Glomerular endothelial cell (primary cell): ENCODE measurements at regions not wholly inside any gene's neighbourhood (a gene's known extent, or its start where the extent isn't known, plus 50 kb on each side); places are given as distances from the start of the nearest gene placed in this dataset.

Source experiments
- DNase-seq: peaks from one replicate; pipeline ENCODE4 v3.0.0-alpha.2; 2011; ENCODE audit warnings: low read depth, low spot score; ENCODE audit errors: extremely low read depth

- no peak for DNase-seq
These were observed 392.8 kb upstream of the MEIS1 start for GRCh38 chr2:66041902-66042657.

DNA sequence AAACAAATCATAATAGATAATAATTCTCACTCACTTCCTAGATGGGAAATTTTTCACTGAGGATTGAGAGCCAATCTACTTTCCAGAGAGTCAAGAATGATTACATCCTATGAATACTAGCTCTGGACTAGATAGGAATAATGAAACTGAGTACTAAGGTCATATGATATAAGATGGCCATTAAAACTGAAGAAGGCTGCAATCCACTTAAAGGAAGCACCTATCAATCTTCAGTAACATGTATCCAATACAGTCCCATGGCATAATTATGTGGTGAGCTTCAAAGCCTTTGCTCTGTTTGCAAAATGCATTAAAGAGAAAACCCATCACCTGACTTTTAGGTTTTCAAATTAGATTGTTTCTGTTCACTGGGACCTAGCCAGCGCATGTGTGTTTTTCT lies 398.0 kb upstream of the MEIS1 start:
- no peak for DNase-seq

DNA sequence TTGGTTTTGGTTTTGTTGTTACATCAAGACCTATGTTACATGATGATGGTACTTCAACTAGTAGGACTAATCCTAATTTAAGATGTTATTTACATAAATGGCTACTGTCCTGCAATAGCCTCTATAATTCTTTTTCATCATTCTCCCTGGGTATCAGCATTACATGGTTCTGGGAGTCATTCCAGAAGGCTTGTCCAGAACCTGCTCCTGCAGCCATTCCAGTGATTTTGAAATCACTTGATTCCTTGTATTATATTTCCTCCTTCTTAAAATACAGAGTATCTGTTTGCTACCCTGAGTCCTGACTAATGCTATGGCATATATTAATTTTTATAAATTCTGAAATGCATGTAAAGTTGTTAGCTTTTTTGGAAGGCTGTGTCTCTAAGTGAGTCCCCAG lies 400.5 kb upstream of the MEIS1 start:
- DNase-seq, result no peak

DNA sequence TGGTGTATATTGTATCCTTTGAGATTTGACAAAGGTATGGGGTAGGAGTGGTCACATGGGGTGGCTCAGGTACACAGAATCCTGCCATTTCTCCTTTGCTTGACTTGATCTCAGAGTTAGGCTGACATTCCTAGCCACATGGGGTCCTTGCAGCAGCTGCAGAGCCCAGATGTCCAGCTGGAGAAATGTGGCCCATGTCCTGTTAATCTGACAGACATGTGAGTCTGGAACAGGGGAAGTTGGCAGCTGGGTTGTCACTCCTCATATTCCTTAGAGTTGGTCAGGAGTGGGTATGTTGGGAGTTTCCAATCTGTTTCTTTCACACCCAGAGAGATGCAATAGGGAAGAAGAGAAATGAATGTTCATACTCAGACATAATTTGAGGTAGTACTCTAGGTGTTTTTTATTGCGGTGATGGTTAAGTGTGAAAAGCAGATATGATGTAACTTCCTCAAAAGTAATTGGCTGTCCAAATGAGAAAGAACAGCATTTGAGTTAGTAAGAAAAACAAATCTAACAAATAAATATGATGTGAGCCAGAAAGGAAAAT lies 402.6 kb upstream of the MEIS1 start:
- DNase-seq, result no peak

DNA sequence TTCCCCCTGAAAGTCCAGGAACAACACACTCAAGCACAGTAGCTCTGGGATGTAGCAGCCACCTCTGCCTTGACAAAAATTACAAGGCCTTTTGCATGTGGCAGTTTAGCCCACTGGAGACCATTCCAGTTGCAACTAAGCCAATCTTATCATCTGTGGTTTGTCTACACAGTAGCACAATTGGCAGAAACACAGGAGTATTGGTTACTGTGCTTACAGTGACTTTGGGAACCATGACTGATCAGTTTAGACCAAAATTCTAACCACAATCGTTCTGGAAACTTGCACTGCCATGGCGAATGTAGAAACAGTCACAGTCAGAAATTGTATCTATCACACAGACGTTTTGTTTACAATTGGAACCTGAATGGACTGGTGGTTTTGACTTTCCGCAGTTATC lies 403.7 kb upstream of the MEIS1 start:
- DNase-seq, result no peak

GRCh38 chr2:66030553-66030952 lies 404.4 kb upstream of the MEIS1 start:
- DNase-seq, result no peak

DNA sequence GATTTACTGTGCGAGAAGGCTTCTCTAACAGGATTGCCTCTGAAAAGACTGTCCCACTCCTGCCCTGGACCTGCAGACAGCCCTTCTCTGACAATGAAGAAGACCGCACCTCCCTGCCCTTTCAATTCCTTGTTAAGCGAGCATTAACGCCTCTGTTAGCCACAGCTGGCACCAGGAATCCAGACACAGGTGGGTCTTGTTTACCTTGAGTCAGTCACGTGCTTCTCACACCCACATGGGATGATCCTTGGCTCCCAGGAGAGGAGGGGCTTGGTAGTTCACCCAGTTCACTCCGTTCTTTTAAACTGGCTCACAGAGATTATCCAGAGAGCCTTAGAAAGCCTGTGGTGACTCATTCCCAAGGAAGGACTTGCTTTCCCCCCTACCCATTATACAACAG lies 410.5 kb upstream of the MEIS1 start:
- no peak for DNase-seq

DNA sequence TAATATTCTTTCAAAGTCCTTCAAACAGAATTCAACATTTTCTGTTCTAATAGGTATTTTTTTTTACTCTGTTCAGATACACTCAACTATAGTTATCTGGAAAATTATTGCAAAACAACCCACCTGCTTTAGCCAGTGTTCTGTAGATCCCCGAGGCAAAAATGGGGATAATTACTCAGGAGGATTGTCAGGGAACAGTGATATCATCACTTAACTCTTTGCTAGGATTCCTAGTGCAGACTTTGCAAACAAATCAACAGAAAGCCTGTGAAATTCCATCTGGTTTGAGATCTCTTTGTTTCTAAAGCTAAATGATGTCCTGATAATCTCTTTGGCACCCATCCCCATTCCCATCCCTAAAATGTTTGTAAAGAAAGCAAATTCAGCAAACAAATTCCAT lies 413.6 kb upstream of the MEIS1 start:
- no peak for DNase-seq

DNA sequence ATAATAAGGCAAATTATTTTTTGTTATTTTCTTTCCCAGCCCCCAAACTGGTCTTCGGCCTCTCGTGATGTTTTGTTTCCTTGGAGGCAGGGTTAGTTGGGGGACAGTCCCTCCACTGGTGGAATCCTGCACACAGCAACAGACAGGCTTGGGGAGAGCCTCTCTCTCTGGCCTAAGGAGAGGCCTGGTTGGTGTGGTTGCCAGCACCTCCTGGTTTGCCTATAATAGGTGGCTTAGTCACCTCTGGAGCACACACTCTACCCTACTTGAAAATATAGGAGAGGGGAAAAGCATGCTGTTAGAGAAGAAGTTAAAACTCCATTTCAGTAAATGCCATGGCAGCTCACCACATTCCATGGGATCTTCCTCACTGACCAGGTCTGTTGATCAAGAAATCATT lies 417.2 kb upstream of the MEIS1 start:
- DNase-seq, result no peak

DNA sequence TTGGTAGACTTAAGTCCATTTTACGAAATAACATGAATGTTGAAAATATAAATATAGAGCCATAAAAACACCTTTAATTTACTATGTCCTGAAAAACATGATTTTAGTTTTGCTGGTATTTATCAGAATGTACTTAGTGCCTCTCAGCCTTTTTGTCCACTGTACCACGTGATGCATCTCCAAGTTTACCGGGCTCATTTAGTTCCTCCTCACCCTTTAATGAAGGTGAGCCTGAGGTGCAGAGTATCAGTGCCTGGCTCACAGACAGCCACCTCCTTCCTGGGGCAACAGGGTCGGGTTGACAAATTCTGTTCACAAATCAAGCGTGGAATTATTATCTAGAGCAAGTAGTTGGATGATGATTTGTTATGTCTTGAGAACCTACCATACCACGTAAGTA lies 420.5 kb upstream of the MEIS1 start:
- DNase-seq, result no peak

- DNase-seq, result no peak
These were observed 421.5 kb upstream of the MEIS1 start for GRCh38 chr2:66013456-66013855.

DNA sequence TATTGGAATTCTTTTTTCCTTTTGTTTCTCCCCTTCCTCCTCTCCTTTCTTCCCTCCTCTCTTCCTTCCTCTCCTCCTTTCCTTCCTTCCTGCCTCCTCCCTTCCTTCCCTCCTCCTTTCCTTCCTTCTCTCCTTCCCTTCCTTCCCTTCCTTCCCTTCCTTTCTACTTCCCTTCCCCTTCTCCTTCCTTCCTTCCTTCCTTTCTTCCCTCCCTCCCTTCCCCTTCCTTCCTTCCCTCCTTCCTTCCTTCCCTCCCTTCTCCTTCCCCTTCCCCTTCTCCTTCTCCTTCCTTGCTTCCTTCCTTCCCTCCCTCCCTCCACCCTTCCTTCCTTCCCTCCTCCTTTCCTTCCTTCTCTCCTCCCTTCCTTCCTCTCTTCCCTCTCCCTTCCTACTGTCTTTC lies 431.0 kb upstream of the MEIS1 start:
- no peak for DNase-seq

- no peak for DNase-seq
These were observed 433.4 kb upstream of the MEIS1 start for GRCh38 chr2:66001538-66001937.

- DNase-seq, result no peak
These were observed 434.0 kb upstream of the MEIS1 start for GRCh38 chr2:66000901-66001300.

DNA sequence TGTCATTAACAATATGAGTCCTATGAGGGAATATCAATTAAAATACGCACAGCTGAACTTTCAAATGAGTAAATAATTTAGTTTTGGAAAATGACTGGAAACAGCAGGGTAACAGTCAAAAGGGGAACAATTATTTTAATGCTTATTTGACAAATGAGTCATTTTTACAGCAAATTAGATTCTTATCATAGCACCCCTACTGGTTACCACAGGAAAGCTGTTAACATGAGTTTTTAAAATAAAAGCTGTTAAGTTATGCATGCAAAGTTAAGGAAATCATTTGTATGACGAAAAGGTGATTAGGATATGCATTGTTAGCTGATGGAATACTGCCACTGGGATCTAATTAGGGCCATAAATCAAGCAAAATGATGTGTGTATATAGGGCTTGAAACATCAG lies 435.1 kb upstream of the MEIS1 start:
- DNase-seq, result no peak

DNA sequence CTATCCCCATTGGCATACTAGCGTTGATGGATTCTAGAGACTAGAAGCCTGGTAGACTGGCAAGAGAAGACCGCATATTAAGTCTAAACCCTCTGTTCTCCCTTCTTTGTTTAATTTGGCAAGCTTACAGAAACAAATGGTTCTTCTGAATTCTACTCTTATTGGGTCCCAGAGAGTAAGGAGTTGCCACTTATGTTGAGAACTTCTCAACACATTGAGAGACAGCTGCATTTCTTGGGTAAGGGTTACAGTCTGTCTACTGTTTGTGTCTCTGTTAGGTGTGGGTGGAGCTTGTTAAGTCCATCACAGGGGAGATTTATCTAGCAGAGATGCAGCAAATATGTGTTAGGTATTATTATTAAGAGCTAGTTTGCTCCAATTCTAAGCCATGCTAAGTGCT lies 435.8 kb upstream of the MEIS1 start:
- DNase-seq, result no peak

- DNase-seq, result no peak
These were observed 437.0 kb upstream of the MEIS1 start for GRCh38 chr2:65997961-65998360.

DNA sequence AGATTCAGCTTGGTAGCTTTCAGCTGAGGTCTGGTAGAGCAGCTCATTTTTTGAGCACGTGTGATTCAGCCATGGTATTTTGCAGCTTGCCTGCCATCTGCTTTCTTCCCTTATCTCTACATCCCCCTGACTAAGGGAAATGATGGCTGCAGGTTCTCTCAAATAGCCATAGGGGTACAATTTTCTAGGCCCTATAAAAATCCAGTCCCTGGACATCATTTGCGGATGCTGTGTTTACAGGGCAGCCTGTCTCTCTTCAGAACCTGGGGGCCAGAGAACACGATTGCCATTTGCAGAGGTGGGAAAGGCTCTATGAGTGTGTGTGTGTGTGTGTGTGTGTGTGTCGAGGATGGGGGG lies 442.7 kb upstream of the MEIS1 start:
- no peak for DNase-seq

- no peak for DNase-seq
These were observed 443.3 kb upstream of the MEIS1 start for GRCh38 chr2:65991381-65992197.

GRCh38 chr2:65985986-65986385 lies 448.9 kb upstream of the MEIS1 start:
- no peak for DNase-seq

DNA sequence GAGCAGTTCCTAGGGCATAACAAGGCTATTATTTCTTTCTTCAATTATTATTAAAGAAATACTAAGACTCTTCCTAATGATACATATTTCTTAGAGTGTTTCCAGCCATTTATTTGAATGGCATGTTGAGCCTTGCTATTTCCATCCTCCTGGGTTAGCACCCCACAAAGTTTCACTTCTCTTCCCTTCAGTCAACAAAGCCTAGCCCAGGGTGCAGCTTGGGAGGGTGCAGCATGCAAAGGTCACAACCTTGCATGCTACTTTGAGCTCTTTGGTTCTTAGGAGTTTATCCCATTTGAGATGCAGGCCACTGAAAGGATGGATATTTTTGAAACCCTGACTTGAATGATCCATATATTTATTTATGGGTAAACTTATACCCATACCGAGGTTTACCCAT lies 454.4 kb upstream of the MEIS1 start:
- DNase-seq, result no peak

DNA sequence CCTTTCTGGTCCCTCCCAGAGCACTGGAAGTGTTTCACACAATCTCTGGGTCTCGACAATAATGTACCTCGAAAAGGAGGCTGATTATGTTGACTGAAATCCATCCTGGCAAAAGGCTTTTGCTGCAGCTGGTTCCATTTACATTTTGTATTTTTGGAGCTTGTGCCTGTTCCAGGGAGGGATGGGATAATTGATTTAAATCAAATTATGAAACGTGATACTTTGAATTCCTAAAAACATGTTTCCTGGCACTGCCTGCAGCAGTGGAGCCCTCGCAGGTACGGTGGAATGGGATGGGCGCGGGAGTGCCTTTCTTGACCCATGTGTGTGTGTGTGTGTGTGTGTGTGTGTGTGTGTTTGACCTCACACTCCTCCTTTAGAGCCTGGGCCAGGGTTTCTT lies 455.5 kb upstream of the MEIS1 start:
- DNase-seq, result no peak
